Colonic mucosa (tissue), 4 donors: ENCODE measurements at regions not wholly inside any gene's neighbourhood (a gene's known extent, or its start where the extent isn't known, plus 50 kb on each side); places are given as distances from the start of the nearest gene placed in this dataset.

Experiments
- DNase-seq: peaks from one replicate; pipeline ENCODE4 v3.0.0-alpha.2; 2020
- H3K27ac ChIP-seq: fragments of 200-600 bp; one replicate; pipeline ENCODE4 v1.8.0; 2021
- H3K27me3 ChIP-seq: fragments of 200-600 bp; one replicate; pipeline ENCODE4 v1.8.0; 2021
- H3K36me3 ChIP-seq: fragments of 200-600 bp; one replicate; pipeline ENCODE4 v1.8.0; 2021
- H3K4me1 ChIP-seq: fragments of 200-600 bp; one replicate; pipeline ENCODE4 v1.8.0; 2021; ENCODE audit warnings: mild to moderate bottlenecking
- H3K4me3 ChIP-seq: fragments of 200-600 bp; one replicate; pipeline ENCODE4 v1.8.0; 2021
- H3K9ac ChIP-seq, 2 donors: one replicate each; pipeline ENCODE4 v1.7.0; 2013; ENCODE audit warnings: control low read depth in 2 of 2, low read depth in 2 of 2, low read length in 2 of 2
- H3K9me3 ChIP-seq: fragments of 200-600 bp; one replicate; pipeline ENCODE4 v1.8.0; 2021
- CTCF ChIP-seq: fragments of 200-600 bp; IDR thresholded peaks from one replicate; pipeline ENCODE4 v1.8.0; 2022; ENCODE audit warnings: antibody characterized with exemption, mild to moderate bottlenecking
- intact Hi-C: fragments of 100-400 bp; cut with DNase I; formaldehyde crosslinking; loops from one replicate; pipeline ENCODE4 v1.14.1; 2022
- donor health status: healthy.
- donor health status: DM: no; HTN: no; CAD: no.
- donor health status: DM: no; HTN: no; CAD: no.

DNA sequence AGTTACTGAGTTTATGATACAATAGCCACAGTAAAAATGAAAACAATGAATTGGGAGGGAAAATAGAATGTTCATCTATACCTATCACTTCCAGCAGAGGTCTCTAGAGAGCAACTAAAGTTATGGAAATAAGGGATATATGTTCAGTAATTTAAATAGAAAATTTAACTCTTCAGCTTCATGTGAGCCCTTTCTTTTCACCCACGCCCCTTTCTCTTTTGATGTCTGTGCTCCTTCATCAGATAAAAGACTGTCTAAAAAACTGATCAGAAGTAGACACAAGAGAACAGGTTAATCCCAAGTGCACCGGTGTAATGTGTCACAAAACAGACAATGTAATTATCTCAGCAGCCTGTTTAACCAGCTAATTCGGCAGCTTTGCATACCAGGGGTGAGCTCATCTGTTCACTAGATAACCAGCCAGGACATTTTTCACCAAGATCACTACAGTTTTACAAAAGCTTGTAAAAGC, 238.5 kb upstream of the ERBB4 start:
- Histone ChIP-seq H3K4me1 (no peaks in the 10 kb centered on the region), H3K9ac (no peak overlapping the region), H3K9me3 (no peaks in the 10 kb centered on the region), H3K36me3 (no peaks in the 10 kb centered on the region), H3K27me3 (no peaks in the 10 kb centered on the region), H3K4me3 (no peak overlapping the region), H3K27ac (no peak overlapping the region)
- no peak for DNase-seq
- TF ChIP-seq CTCF, result peak; percentile 53
- intact Hi-C loops, result loop anchor here (2.0 kb wide), 1 partner anchor 376 kb away; no protein-coding TSS in a partner anchor

- Histone ChIP-seq H3K4me1 (no peaks in the 10 kb centered on the region), H3K27me3 (no peaks in the 10 kb centered on the region), H3K9ac (no peak overlapping the region), H3K4me3 (no peak overlapping the region), H3K9me3 (no peaks in the 10 kb centered on the region), H3K27ac (no peak overlapping the region), H3K36me3 (no peaks in the 10 kb centered on the region)
- intact Hi-C loops, result no loop called here
- DNase-seq, result no peak
- no peak for TF ChIP-seq CTCF
Observed at GRCh38 chr2:212773808-212774339, 235.3 kb upstream of the ERBB4 start.

DNA sequence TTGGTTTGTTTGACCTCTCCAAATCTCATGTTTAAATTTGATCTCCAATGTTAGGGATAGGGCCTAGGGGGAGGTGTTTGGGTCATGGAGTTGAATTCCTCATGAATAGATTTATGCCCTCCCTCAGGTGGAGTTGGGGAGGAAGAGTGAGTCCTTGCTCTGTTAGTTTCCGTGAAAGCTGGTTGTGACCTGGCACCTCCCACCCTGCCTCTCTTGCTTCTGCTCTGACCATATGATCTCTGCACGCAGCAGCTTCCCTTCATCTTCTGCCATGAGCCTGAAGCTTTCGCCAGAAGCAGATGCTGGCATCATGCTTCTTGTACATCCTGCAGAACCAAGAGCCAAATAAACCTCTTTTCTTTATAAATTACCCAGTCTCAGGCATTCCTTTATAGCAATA, 231.6 kb upstream of the ERBB4 start:
- Histone ChIP-seq H3K9ac (no peak overlapping the region), H3K36me3 (no peaks in the 10 kb centered on the region), H3K27me3 (no peaks in the 10 kb centered on the region), H3K4me1 (no peaks in the 10 kb centered on the region), H3K4me3 (no peak overlapping the region), H3K9me3 (no peaks in the 10 kb centered on the region), H3K27ac (no peak overlapping the region)
- no peak for TF ChIP-seq CTCF
- intact Hi-C loops, result no loop called here
- no peak for DNase-seq

GRCh38 chr2:212766921-212767320, 228.3 kb upstream of the ERBB4 start:
- no peaks in the 10 kb centered on the region for H3K9me3 ChIP-seq
- no peaks in the 10 kb centered on the region for H3K27me3 ChIP-seq
- H3K4me1 ChIP-seq, result no peaks in the 10 kb centered on the region
- H3K27ac ChIP-seq, result no peak overlapping the region
- no peak for DNase-seq
- H3K36me3 ChIP-seq, result no peaks in the 10 kb centered on the region
- no peak overlapping the region for H3K4me3 ChIP-seq
- H3K9ac ChIP-seq, result no peak overlapping the region
- intact Hi-C loops, result no loop called here
- TF ChIP-seq CTCF, result no peak

GRCh38 chr2:212752730-212753351, 214.2 kb upstream of the ERBB4 start:
- Histone ChIP-seq H3K9ac (no peak overlapping the region), H3K27me3 (no peaks in the 10 kb centered on the region), H3K27ac (no peak overlapping the region), H3K9me3 (no peaks in the 10 kb centered on the region), H3K4me1 (no peaks in the 10 kb centered on the region), H3K4me3 (no peak overlapping the region), H3K36me3 (no peaks in the 10 kb centered on the region)
- intact Hi-C loops, result no loop called here
- DNase-seq, result no peak
- TF ChIP-seq CTCF, result no peak
